COLO829 (cell line): ENCODE measurements at regions not wholly inside any gene's neighbourhood (a gene's known extent, or its start where the extent isn't known, plus 50 kb on each side); places are given as distances from the start of the nearest gene placed in this dataset.

Experiments
- DNase-seq: peaks from one replicate; pipeline ENCODE4 v3.0.0; 2012; ENCODE audit warnings: low spot score

DNA sequence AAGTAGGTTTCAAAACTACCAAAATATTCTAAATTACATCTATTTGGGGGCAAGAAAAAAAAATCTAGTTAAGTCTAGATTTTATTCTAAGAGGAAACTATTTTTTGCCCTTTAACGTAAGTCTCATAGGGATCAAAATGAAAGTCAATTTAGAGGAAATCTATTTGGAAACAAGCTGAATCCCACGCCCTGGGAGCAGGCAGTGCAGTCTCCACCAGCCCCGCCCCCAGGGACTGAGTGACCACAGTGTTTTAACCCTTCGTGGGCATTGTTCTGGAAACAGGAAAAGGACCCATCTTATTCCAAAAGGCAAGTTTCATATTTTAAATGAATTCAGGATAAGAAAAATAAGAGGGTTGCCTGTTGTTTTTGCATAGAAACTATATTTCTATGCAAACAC lies 209.7 kb downstream of the SPRY2 start:
- DNase-seq = peak; percentile 88

GRCh38 chr13:80126389-80127068 lies 214.4 kb downstream of the SPRY2 start:
- DNase-seq = no peak

- no peak for DNase-seq
Measured at GRCh38 chr13:80123945-80124344, 217.0 kb downstream of the SPRY2 start.

- DNase-seq = no peak
Measured at GRCh38 chr13:80121038-80121437, 219.9 kb downstream of the SPRY2 start.

DNA sequence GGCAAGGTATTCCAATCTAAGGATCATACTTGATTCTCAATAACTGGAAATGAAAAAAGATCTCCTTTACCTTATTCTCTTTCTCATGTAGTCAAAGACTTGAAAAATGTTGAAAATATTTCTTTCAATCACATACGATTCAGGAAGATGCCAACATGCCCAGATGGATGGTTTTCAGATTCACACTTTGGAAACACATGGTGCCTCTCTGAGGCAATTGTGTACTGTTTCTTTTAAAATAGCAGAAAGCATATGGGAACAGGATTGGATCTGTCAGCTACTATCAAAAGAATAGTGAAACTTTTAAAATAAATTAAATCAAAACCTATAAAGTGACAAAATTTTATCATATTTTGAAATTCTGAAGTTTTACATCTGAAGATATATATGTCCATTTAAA lies 222.4 kb downstream of the SPRY2 start:
- DNase-seq = no peak

- DNase-seq = no peak
Measured at GRCh38 chr13:80118099-80118498, 222.8 kb downstream of the SPRY2 start.

GRCh38 chr13:80117515-80117914 lies 223.4 kb downstream of the SPRY2 start:
- DNase-seq = no peak

DNA sequence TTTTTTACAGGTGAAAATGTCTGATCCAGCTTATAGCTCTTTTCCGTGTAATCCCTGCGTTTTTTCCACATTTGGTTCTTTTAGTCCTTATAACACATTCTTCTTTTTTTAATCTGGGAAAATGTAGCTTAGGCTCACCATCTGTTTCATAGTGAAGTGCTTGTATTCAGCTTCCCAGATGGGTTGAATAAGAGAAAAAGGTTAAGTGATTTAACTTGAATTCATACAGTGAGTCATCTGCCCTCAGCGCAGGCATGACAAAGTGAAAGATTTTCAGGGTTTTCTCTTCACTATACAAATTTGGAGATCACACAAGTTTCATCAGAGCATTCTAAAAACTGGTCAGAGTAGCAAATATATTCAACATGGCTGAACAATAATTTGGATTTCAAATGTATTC lies 224.8 kb downstream of the SPRY2 start:
- peak; percentile 67 for DNase-seq

GRCh38 chr13:80115616-80116015 lies 225.3 kb downstream of the SPRY2 start:
- DNase-seq = no peak

GRCh38 chr13:80113714-80114454 lies 227.0 kb downstream of the SPRY2 start:
- no peak for DNase-seq

DNA sequence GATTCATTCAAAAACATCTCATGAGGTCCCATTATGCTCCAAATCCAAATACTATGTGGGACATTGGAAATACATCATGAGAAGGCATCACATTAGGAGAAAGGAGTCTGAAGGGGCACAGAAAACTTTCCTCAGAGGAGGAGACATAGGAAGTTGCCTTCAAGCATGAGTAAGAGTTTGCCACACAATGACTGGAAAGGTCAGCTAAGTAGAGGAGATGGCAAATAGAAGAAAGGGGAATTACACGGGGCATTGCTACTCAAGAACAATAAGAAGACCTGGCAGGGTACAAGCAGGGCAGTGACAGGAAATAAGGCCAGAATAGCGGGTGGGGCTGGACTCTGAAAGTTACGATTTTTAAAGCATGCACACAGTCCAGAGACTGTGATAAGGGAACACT lies 231.6 kb downstream of the SPRY2 start:
- no peak for DNase-seq

DNA sequence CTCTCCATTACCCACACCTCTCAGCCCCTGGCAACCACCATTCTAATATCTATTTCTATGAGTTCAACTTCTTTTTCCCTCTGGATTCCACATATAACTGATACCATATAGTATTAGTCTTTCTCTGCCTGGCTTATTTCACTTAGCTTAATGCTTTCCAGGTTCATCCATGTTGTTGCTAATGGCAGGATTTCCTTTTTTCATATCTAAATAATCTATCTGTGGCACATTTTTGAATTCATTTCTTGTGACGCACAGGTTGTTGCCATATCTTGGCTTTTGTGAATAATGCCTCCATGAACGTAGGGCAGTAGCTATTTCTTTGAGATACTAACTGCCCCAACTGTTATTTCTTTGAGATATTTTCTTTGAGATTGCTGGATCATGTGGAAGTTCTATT lies 235.6 kb downstream of the SPRY2 start:
- no peak for DNase-seq

- DNase-seq = no peak
Measured at GRCh38 chr13:80101040-80101439, 239.9 kb downstream of the SPRY2 start.

- DNase-seq = no peak
Measured at GRCh38 chr13:80100636-80101035, 240.3 kb downstream of the SPRY2 start.

GRCh38 chr13:80097561-80097960 lies 243.4 kb downstream of the SPRY2 start:
- DNase-seq = no peak

- DNase-seq = no peak
Measured at GRCh38 chr13:80096383-80096782, 244.5 kb downstream of the SPRY2 start.

GRCh38 chr13:80094526-80094925 lies 246.4 kb downstream of the SPRY2 start:
- DNase-seq = no peak

- no peak for DNase-seq
Measured at GRCh38 chr13:80093888-80094287, 247.0 kb downstream of the SPRY2 start.

DNA sequence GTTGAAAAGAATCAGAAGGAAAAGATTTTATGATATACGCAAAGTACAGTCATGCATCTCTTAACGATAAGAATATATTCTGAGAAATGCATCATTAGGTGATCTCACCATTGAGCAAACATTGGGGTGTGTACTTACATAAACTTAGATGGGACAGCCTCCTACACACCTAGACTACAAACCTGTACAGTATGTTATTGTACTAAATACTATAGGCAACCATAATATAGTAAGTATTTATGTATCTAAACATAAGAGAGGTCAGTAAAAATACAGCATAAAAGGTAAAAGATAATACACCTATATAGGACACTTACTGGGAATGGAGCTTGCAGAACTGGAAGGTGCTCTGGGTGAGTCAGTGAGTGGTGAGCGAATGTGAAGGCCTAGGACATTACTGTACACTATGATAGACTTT lies 254.6 kb downstream of the SPRY2 start:
- DNase-seq = no peak

- DNase-seq = peak; percentile 74
Measured at GRCh38 chr13:80083853-80084676, 256.9 kb downstream of the SPRY2 start.

GRCh38 chr13:80083081-80083852 lies 257.7 kb downstream of the SPRY2 start:
- peak; percentile 6 for DNase-seq
